GM23338 (cell line): ENCODE measurements at regions not wholly inside any gene's neighbourhood (a gene's known extent, or its start where the extent isn't known, plus 50 kb on each side); places are given as distances from the start of the nearest gene placed in this dataset.

Experiments
- ATAC-seq: fragments of 200-7000 bp; cut with Tn5 transposase; 3 replicates; pipeline ENCODE4 v1.9.1; 2020
- DNase-seq: peaks from one replicate; pipeline ENCODE4 v3.0.0-alpha.2; 2015; ENCODE audit warnings: low spot score
- H2AFZ ChIP-seq: fragments of 200-600 bp; sonication (generic); 2 replicates; pipeline ENCODE4 v1.8.0; 2016; ENCODE audit warnings: antibody characterized with exemption, mild to moderate bottlenecking, moderate library complexity
- H3F3A ChIP-seq: fragments of 200-600 bp; sonication (generic); replicated peaks from 2 replicates; pipeline ENCODE4 v1.8.0; 2017; ENCODE audit warnings: antibody characterized with exemption, mixed run types, low read depth
- H3K27ac ChIP-seq: fragments of 200-600 bp; sonication (generic); 2 replicates; pipeline ENCODE4 v1.6.1; 2016; ENCODE audit warnings: low read depth
- H3K27me3 ChIP-seq: fragments of 200-600 bp; sonication (generic); 2 replicates; pipeline ENCODE4 v1.8.0; 2016; ENCODE audit warnings: mild to moderate bottlenecking, mixed run types, moderate library complexity; ENCODE audit not compliant: insufficient read depth
- H3K36me3 ChIP-seq: fragments of 200-600 bp; sonication (generic); 2 replicates; pipeline ENCODE4 v1.8.0; 2016; ENCODE audit warnings: mild to moderate bottlenecking; ENCODE audit not compliant: insufficient read depth
- H3K4me1 ChIP-seq: fragments of 200-600 bp; sonication (generic); 2 replicates; pipeline ENCODE4 v1.8.0; 2016; ENCODE audit warnings: mild to moderate bottlenecking, moderate library complexity; ENCODE audit not compliant: insufficient read depth
- H3K4me2 ChIP-seq: fragments of 200-600 bp; sonication (generic); 2 replicates; pipeline ENCODE4 v1.7.1; 2017; ENCODE audit warnings: mixed run types
- H3K4me3 ChIP-seq: fragments of 200-600 bp; sonication (generic); 2 replicates; pipeline ENCODE4 v1.6.1; 2016; ENCODE audit warnings: mixed run types
- H3K79me2 ChIP-seq: fragments of 200-600 bp; sonication (generic); replicated peaks from 2 replicates; pipeline ENCODE4 v1.8.0; 2017; ENCODE audit warnings: mild to moderate bottlenecking; ENCODE audit not compliant: insufficient read depth
- H3K9me2 ChIP-seq: fragments of 200-600 bp; sonication (generic); 2 replicates; pipeline ENCODE4 v1.8.0; 2017; ENCODE audit not compliant: insufficient read depth
- H4K20me1 ChIP-seq: fragments of 200-600 bp; sonication (generic); replicated peaks from 2 replicates; pipeline ENCODE4 v1.8.0; 2017; ENCODE audit warnings: mild to moderate bottlenecking; ENCODE audit not compliant: insufficient read depth
- H3K27ac Mint-ChIP-seq: 2 replicates; pipeline ENCODE4 v1.8.0; 2020; ENCODE audit warnings: inconsistent platforms, mild to moderate bottlenecking, moderate library complexity, mixed read lengths
- H3K27me3 Mint-ChIP-seq: 3 replicates; pipeline ENCODE4 v1.8.0; 2022; ENCODE audit warnings: low read depth, mild to moderate bottlenecking, moderate library complexity, mixed read lengths, inconsistent platforms; ENCODE audit not compliant: insufficient read depth, poor library complexity
- H3K36me3 Mint-ChIP-seq: 3 replicates; pipeline ENCODE4 v1.8.0; 2021; ENCODE audit warnings: low read depth, mild to moderate bottlenecking, inconsistent platforms, moderate library complexity, mixed read lengths
- H3K4me1 Mint-ChIP-seq: 3 replicates; pipeline ENCODE4 v1.8.0; 2020; ENCODE audit warnings: mild to moderate bottlenecking, inconsistent platforms, mixed read lengths
- H3K4me3 Mint-ChIP-seq: 3 replicates; pipeline ENCODE4 v1.8.0; 2021; ENCODE audit warnings: moderate library complexity, mild to moderate bottlenecking, inconsistent platforms, mixed read lengths
- H3K9me3 Mint-ChIP-seq: 3 replicates; pipeline ENCODE4 v1.8.0; 2020; ENCODE audit warnings: moderate library complexity, mild to moderate bottlenecking, inconsistent platforms, mixed read lengths
- CTCF ChIP-seq, 2 experiments: fragments of 200-600 bp in 1 of 2; sonication (generic) in 1 of 2; conservative IDR thresholded peaks; 2 replicates each; pipeline versions ENCODE4 v1.5.1 to v1.6.1; 2016 to 2017; ENCODE audit warnings: antibody characterized with exemption in 2 of 2, low read depth in 2 of 2, mild to moderate bottlenecking in 2 of 2, moderate library complexity in 1 of 2
- ETS1 ChIP-seq: IDR thresholded peaks from 2 replicates; pipeline ENCODE4 v1.6.1; 2016; ENCODE audit warnings: antibody characterized with exemption
- JUNB ChIP-seq: IDR thresholded peaks from one replicate; pipeline ENCODE4 v1.6.1; 2016; ENCODE audit warnings: antibody characterized with exemption; ENCODE audit not compliant: unreplicated experiment
- NANOG ChIP-seq: IDR thresholded peaks from 2 replicates; pipeline ENCODE4 v1.6.1; 2016; ENCODE audit warnings: antibody characterized with exemption, borderline replicate concordance
- POLR2AphosphoS5 ChIP-seq: IDR thresholded peaks from 2 replicates; pipeline ENCODE4 v1.6.1; 2016; ENCODE audit warnings: antibody characterized with exemption, low read depth
- REST ChIP-seq: IDR thresholded peaks from one replicate; pipeline ENCODE4 v1.6.1; 2018; ENCODE audit warnings: antibody characterized with exemption; ENCODE audit not compliant: unreplicated experiment

GRCh38 chr11:23257088-23257487, 396.8 kb upstream of the CCDC179 start (continued):
- TF ChIP-seq ETS1 (no peak), POLR2AphosphoS5 (no peak)

- Histone ChIP-seq H3K4me3 (no peak overlapping the region), H3K4me2 (no peak overlapping the region), H3K79me2 (no peaks in the 10 kb centered on the region), H2AFZ (no peak overlapping the region), H3K4me1 (no peaks in the 10 kb centered on the region), H4K20me1 (no peaks in the 10 kb centered on the region), H3K27ac (no peak overlapping the region), H3F3A (no peaks in the 10 kb centered on the region), H3K36me3 (no peaks in the 10 kb centered on the region), H3K9me2 (no peaks in the 10 kb centered on the region), H3K27me3 (no peaks in the 10 kb centered on the region)
- Mint-ChIP-seq H3K27me3 (no peaks in the 10 kb centered on the region), H3K4me1 (no peaks in the 10 kb centered on the region), H3K27ac (no peak overlapping the region), H3K36me3 (no peaks in the 10 kb centered on the region), H3K4me3 (no peak overlapping the region), H3K9me3 (no peaks in the 10 kb centered on the region)
- ATAC-seq (no peak), DNase-seq (no peak)
- TF ChIP-seq CTCF (conservative IDR thresholded peaks at IDR 0.05; ENCODE audit: low read depth in 2 of 2) (no peak), NANOG (no peak), ETS1 (no peak)
Observed at GRCh38 chr11:23257556-23257955, 397.3 kb upstream of the CCDC179 start.

GRCh38 chr11:23263466-23263865, 403.2 kb upstream of the CCDC179 start:
- H3K36me3 Mint-ChIP-seq, result no peaks in the 10 kb centered on the region
- H2AFZ ChIP-seq, result no peak overlapping the region
- no peaks in the 10 kb centered on the region for H3F3A ChIP-seq
- H3K4me3 Mint-ChIP-seq, result no peak overlapping the region
- no peaks in the 10 kb centered on the region for H3K4me1 Mint-ChIP-seq
- H3K79me2 ChIP-seq, result no peaks in the 10 kb centered on the region
- peaks cover 5% of the 10 kb centered on the region for H3K9me2 ChIP-seq
- DNase-seq (no peak), ATAC-seq (no peak)
- H3K27me3 ChIP-seq, result no peaks in the 10 kb centered on the region
- H3K9me3 Mint-ChIP-seq, result no peaks in the 10 kb centered on the region
- no peak overlapping the region for H3K4me3 ChIP-seq
- H3K27me3 Mint-ChIP-seq, result peaks cover 3% of the 10 kb centered on the region
- H4K20me1 ChIP-seq, result no peaks in the 10 kb centered on the region
- no peaks in the 10 kb centered on the region for H3K4me1 ChIP-seq
- H3K36me3 ChIP-seq, result no peaks in the 10 kb centered on the region
- H3K4me2 ChIP-seq, result no peak overlapping the region
- no peak overlapping the region for H3K27ac ChIP-seq
- no peak overlapping the region for H3K27ac Mint-ChIP-seq
- TF ChIP-seq REST (no peak), ETS1 (no peak), JUNB (no peak)
